ENCODE measurements at regions not wholly inside any gene's neighbourhood (a gene's known extent, or its start where the extent isn't known, plus 50 kb on each side); places are given as distances from the start of the nearest gene placed in this dataset.

- Histone ChIP-seq H4K20me1 (ENCODE audit: insufficient read depth, low read length) (no peaks in the 10 kb centered on the region), H2BK20ac (ENCODE audit: low read depth, low read length) (no peak overlapping the region), H4K8ac (ENCODE audit: low read depth in 2 of 2, low read length in 2 of 2) (no peak overlapping the region), H4K91ac (ENCODE audit: insufficient read depth, low read depth, low read length) (no peak overlapping the region), H2BK120ac (ENCODE audit: low read depth, low read length) (no peak overlapping the region), H3K56ac (ENCODE audit: extremely low read depth, insufficient read depth, low read length) (no peak overlapping the region), H3K14ac (replicated peaks; ENCODE audit: low read depth, low read length) (no peak overlapping the region), H2AK5ac (ENCODE audit: low read depth, low read length) (no peak overlapping the region), H3K36me3 (ENCODE audit: control insufficient read depth, insufficient read depth, low read length) (no peaks in the 10 kb centered on the region), H3K4me2 (ENCODE audit: low read depth, low read length) (no peak overlapping the region), H3K9me3 (ENCODE audit: control insufficient read depth, insufficient read depth, low read length) (peaks cover 1% of the 10 kb centered on the region), H3K79me1 (ENCODE audit: low read depth in 1 of 2, low read length in 2 of 2) (no peaks in the 10 kb centered on the region), H3K27ac (ENCODE audit: insufficient read depth, low read length) (no peak overlapping the region), H3K4ac (ENCODE audit: low read depth, low read length) (no peak overlapping the region), H3K4me3 (ENCODE audit: insufficient read depth, low read depth, low read length) (no peak overlapping the region), H3K18ac (ENCODE audit: low read depth, low read length) (no peak overlapping the region), H3K23ac (ENCODE audit: low read depth, low read length) (no peak overlapping the region), H2AK9ac (replicated peaks; ENCODE audit: low read depth, low read length, poor library complexity) (no peak overlapping the region), H4K5ac (ENCODE audit: low read depth, low read length) (no peak overlapping the region), H3K27me3 (ENCODE audit: control insufficient read depth, insufficient read depth, low read length) (peaks cover 73% of the 10 kb centered on the region), H2AFZ (replicated peaks; ENCODE audit: low read length, poor library complexity) (no peak overlapping the region), H3K4me1 (ENCODE audit: control insufficient read depth, insufficient read depth, low read length) (no peaks in the 10 kb centered on the region), H2BK15ac (ENCODE audit: low read depth, low read length) (no peak overlapping the region), H2BK5ac (ENCODE audit: low read depth, low read length, poor library complexity, severe bottlenecking) (no peak overlapping the region), H3K9ac (ENCODE audit: low read depth, low read length) (no peak overlapping the region), H3K9me1 (ENCODE audit: insufficient read depth, low read length) (no peaks in the 10 kb centered on the region; the same call in 1 of the 2 replicates)
- TF ChIP-seq NFE2L2 (IDR thresholded peaks at IDR 0.05; ENCODE audit: low read depth, low read length) (no peak), SMC3 (IDR thresholded peaks at IDR 0.05; ENCODE audit: low read depth, low read length) (no peak)
- DNase-seq, result no peak
- 47% methylated on average over 5 of the region's 6 CpGs; no CpG with 5 or more reads in 1 of the 2 experiments for WGBS, 2 experiments (ENCODE audit: extremely low coverage in 2 of 2, insufficient read length in 1 of 2)
- ATAC-seq (ENCODE audit: low read depth), result no peak
- ChIA-PET POLR2A (ENCODE audit: unreplicated experiment) (no interaction called here), CTCF (no interaction called here)
- in situ Hi-C loops (cut with MboI; ENCODE audit: low sequenced_read_pairs) (no loop called here), dilution Hi-C loops (cut with HindIII; ENCODE audit: low sequenced_read_pairs, unreplicated experiment) (no loop called here), intact Hi-C loops (cut with micrococcal nuclease) (no loop called here)
- BruUV-seq (replicated peaks), result no TSS peak
Measured at GRCh38 chr20:46798430-46798829, 89.0 kb downstream of the SLC2A10 start.
